ENCODE measurements at regions not wholly inside any gene's neighbourhood (a gene's known extent, or its start where the extent isn't known, plus 50 kb on each side); places are given as distances from the start of the nearest gene placed in this dataset.
"Not testable (repeated sequence)": the region's sequence is repeated elsewhere in the genome, so short reads cannot be mapped to it uniquely, and the experiment has no call there.

DNA sequence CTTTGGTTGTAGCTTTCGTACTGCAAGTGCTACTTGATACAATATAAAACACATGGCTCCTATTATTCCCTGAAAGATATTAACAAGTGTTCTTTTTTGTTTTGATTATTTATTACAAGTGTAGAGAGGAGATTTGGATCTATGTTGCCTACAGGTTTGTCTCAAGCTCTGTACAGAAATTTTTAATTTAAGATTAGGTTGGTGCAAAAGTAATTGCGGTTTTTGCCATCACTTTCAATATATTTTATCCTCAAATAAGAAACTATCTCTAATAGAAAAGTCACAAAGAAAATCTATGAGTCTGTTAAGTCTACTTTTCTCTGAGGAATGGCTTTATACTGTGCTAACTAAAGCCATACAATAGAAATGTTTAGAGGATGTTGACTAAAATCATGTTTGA lies 1086.1 kb downstream of the GRM8 start:
- DNase-seq: no peak

DNA sequence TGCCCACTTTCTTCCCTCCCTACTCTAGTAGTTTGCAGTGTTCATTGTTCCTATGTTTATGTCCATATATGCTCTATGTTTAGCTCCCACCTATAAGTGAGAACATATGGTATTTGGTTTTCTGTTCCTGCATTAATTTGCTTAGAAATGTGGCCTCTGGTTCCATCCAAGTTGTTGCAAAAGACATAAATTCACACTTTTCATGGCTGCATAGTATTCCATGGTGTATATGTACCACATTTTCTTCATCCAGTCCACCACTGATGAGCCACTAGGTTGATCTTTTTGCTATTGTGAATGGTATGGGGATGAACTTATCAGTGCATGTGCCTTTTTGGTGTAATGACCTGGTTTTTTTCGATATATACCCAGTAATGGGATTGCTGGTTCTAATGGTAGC lies 1089.1 kb downstream of the GRM8 start:
- no peak for DNase-seq

DNA sequence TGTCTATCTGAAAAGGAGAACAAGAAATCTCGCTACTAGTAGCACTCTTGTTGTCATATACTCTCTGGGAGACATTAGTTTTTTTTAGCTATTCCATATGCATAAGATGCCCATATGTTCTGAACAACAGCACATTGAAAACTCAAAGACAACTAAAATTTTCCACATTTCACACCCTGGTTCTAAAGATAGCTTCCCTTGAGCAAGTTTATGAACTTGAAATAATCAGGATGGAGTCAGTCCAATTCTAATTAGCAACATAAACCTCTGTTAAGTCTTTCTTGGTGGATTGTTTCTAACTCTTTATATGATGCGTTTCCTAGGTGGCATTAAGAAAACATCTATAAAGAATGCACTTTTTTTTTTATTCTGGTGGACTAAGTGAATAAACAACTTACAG lies 1095.3 kb downstream of the GRM8 start:
- no peak for DNase-seq

DNA sequence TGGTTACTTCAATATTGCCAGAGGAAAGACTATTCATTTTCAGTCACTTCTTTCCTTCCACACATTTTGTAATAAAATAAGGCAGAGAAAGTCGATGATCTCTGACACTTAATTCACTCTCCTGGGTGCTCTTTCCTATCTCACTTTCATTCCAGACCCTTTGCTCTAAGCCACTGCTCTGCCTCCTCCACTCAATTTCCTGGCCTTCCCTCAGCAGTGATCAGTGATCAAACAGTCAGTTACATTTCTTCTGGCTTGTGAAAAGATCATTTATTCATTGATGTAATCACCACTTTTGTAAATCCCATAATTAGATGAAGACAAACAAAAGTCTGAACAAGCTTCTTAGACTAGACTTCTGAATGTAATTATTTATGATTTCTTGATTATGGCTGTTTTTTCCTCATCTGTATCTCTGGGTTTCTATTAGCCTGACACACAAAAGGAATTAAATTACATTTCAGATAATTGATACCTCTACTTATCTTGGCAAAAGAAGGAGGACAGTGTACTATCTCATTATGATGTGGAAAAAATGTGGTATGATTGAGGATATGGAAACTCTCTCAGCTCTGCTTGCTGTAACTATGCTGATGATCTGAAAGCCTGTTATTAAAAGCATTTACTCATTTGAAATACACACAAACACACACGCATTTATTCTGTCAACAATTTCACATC lies 1102.3 kb downstream of the GRM8 start:
- no peak for DNase-seq

DNA sequence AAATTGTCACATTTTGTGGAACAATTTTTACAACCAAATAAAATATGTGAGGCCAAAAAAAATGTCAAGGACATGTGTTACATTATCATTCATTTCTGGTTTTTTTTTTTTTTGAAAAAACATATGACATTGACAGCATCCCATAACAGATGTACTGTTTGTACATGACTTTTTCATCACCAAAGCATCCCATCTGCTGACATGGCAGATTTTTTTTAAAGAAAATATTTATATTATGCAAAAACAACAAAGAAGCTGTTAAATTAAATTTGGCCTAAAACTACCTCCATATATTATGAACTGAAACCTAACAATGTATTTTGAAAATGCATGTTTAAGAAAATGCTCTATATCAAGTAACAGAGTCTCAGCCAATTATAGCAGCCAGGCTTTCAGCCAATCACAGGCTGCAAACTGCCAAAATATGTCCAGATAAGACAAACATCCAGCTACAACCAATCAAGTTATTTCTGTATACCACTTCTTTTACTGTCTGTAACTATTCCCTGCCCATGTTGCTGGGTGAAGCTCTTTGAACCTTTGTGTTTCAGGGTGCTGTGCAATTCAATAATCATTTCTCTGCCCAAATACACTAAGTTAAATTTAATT lies 1111.8 kb downstream of the GRM8 start:
- no peak for DNase-seq

DNA sequence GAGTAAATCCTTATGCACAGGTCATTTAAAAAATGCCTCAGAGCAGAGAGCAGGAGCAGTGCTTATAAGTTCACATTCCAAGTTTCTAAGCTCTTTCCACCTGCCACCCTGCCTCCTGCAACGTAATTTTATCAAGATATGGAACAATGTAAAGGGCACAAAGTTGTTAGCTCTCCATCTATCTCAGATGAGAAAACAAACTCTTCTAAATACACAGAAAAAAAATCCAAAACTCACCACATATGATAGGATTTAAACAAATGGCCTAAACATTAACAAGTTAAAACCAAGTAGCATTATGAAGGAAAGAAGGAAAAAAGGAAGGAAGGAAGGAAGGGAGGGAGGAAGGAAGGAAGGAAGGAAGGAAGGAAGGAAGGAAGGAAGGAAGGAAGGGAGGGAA lies 1132.8 kb downstream of the GRM8 start:
- no peak for DNase-seq

DNA sequence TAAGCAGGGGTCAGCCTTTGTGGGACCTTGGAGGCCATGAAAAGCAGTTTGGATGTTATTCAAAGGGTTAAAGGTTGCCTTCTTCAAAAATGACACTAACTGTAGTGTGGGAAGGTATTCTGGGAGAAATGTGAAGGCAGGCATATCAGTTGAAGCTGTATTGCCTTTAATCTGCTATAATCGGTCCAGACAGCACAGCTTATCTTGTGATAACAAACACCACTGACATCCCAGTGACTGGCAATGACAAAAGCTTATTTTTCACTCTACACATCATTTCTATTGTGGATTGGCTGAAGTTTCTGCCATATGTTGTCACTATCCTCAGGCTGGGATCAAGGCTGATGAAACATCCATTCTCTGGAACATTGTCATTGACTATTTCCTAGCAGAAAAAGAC lies 1149.2 kb downstream of the GRM8 start:
- DNase-seq: no peak

DNA sequence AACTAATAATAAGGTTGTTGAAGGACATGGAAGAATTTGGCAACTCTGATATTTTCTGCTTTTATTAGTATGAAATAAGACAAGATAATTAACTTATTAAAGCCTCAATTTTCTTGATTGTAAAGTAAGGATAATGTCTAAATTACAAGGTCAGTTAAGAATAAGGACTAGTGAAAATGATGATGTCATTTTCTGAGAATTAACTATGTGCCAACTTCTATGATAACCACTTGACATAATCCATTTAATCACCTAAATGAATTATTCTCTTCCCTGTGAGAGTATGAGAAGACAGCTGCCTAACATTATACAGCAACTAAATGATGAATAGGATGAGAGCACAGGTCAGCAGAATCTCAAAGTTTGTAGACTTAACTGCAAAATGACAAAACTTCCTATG lies 1153.4 kb upstream of the POT1 start:
- no peak for DNase-seq

DNA sequence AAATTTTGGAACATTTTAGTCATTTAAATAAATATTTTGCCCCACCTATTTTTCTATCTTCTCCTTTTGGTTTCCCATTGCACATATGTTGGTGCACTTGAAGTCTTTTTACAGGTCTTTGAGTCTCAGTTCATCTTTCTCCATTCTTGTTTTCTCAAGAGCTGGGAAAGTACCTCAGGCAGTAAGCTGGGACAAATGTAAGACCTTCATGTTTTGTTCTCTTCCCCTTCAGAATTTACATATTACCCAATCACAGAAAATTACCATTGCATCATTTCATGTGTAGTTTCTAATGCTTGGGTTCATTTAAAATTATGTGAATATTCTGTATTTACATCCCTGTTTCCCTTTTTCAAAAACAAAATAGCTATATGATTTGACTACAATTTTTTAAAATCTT lies 1150.0 kb upstream of the POT1 start:
- no peak for DNase-seq

DNA sequence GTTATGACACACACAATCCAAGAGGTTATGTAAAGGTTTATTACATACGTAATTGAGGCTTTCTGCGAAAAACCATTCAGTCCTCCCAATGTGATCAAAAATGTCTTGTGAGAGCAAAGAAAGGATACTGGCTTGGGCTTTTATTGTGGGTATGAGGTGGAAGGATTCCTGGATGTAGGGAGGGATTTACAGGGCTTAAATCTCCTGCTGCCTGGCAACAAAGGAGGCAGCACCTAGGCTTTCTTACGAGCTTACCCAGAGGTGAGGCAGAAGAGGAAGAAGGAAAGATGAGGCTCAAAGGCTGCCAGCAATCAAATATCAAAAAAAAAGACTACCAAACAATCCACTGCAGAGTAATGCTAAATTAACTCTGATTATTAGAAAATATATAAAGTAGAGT lies 1149.5 kb upstream of the POT1 start:
- no peak for DNase-seq

DNA sequence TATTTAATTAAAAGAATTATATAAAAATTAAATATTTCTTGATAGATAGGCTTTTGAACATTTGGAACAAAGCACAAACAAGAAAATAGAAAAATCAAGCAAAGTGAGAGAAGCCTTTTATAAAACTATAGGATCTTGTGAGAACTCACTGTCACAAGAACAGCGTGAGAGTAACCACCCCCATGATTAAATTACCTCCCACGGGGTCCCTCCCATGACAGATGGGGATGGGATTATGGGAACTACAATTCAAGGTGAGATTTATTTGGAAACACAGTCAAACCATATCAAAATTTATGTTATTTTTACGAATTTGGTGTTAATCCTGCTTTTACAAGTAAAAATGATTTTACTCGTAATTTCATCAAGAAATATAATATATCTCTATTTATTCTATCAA lies 1136.1 kb upstream of the POT1 start:
- DNase-seq: no peak

DNA sequence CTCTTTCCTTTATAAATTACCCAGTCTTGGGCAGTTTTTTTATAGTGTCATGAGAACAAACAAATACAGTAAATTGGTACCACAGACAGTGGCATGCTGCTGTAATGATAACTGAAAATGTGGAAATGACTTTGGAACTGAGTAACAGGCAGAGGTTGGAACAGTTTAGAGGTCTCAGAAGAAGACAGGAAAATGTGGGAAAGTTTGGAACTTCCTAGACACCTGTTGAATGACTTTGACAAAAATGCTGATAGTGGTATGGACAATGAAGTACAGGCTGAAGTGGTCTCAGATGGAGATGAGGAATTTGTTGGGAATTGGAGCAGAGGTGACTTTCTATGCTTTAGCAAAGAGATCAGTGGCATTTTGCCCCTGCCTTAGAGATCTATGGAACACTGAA lies 1128.4 kb upstream of the POT1 start:
- DNase-seq: no peak

DNA sequence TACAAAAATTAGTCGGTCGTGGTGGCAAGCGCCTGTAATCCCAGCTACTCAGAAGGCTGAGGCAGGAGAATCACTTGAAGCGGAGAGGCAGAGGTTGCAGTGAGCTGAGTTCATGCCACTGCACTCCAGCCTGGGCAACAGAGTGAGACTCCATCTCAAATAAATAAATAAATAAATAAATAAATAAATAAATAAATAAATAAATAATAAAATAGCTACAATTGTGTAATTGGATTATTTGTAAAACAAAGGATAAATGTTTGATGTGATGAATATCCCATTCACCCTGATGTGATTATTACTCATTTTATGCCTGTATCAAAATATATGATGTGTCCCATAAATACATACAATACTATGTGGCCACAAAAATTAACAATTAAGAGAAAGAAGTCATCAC lies 1127.0 kb upstream of the POT1 start:
- not testable (repeated sequence) for DNase-seq

DNA sequence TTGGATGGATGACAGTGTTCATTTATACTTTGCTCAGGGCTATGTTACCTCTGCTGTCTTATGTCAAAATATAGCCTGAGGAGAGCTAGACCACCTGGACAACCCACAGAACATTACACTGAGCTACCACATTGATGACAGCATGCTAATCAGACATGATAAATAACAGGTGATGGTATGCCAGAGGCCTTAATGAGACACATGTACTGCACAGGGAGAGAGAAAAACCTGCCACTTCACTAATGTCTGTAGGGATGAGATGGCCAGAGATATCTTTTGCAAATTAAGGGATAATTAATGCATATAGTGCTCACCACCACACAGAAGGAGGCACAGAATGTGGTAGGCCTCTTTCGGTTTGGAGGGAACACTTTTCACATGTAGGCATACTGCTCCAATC lies 1122.6 kb upstream of the POT1 start:
- DNase-seq: no peak

DNA sequence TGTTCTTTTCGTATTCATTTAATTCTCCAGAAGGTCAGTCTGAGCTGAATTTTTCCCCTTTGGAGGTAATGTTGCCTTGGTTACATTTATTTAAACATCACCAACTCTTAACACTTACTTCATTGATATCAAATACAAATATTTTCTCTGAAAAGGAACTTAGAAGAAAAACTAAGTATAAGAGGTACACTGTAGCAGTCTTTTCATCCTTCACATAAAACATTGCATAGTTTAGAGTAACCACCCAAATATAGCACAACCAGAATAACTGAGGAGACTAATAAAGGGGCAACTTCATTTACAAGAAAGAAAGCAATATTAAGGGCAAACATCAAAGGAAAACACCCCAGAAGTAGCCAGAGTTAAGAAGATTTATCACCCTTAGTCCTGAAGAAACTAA lies 1115.0 kb upstream of the POT1 start:
- no peak for DNase-seq

DNA sequence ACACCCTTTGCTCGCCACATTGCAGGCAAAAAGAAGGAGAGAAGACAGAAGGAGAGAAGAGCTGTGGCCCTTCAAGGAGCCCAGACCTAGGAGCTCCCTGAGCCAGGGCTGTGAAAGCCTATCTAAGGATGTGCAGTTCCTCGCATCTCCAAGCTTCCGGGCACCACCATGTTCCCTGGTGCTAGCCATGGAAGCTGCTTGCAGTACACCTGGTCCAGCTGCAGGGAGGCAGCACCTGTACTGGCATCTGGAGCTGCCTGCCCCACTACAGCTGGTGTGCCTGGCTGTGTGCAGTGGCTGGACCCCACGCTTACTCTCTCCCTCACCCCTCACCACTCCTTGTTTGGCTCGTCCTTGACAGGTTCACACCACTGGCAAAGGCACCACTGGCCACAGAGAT lies 1111.8 kb upstream of the POT1 start:
- DNase-seq: no peak

DNA sequence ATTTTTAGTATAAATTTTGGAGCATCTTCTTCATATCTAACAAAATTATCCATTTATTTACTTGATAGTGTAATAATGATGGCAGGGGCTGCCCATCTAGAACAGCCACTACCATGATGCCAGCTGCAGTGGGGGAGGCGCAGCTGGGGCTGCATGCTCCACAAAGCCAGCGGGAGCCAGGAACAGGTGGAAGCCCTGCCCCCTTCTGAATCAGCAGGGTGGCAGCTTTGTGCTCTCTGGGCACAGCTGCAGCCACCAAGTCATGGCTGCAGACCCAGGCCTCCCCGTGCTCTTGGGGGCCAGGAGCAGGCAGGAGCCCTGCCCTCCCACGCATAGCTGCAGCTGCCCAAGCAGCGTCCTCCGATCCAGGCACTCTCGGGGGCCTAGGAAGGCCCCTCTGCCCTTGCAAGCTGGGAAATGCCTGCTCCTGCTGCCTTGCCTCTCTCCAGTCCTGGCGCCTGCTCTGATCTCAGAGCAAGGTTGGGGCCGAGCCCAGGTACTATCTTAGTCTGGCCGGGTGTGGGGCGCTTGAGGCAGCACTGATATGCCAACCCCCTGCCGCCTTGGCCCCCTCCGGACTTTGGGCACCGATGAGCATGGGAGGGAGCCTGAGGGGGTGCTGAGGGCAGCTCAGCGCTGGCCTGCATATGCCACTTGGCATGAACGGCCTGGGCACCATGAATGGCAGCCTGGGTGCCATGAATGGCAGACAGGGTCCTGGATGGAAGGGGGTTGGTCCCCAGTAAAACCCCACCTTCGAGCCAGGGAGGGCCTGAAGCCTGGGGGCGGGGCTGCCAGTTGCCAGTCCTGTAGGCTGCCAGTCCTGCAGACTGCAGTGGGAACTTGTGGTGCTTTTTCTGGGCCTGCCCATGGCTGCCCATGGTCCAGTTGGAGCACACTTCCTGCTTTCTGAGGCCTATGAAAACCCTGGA lies 1110.8 kb upstream of the POT1 start:
- no peak for DNase-seq

DNA sequence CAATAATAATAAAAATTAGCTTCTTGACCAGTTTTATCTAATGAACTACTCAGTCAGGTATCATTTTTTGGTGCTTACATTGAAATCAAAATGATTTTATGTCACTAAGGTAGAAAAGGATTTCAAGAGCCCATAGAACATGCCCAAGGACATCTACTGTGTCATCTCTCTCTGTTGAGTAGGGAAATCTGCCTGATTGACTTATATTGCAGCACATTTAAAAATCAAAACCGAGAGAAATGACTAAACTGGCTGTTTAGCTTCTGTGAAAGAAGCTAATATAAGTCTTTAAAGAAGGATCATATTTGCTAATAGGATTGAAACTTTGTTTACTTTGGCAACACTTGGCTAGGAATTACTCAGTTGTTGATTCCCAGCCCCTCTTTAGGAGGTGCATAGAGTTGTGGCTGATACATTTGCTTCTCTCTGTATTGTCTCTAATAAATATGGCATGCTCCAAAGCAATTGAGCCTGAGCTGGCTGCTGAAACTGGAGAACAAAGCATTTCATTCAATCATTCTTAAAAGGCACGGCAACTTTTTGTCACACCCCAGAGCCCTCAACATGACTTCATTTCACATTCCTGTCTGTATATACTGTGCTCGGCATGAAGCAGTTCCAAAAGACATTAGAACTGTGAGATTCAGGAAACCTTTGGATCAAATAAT lies 1096.9 kb upstream of the POT1 start:
- DNase-seq: no peak

DNA sequence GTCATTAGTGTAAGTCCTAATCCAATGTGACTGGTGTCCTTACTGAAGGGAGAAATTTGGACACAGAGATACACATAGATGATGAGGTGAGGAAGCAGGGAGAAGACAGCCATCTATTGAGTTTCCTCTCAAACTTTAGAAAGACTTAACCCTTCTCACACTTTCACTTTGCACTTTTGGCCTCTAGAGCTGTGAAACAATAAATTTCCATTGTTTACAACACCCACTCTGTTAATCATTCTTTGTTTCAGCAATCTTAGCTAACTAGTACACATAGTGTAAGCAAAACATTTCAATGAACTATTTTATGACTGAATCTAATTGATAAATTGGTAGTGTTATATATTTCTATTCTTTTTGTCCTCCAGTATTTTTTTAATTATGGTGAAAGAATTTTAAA lies 1092.8 kb upstream of the POT1 start:
- no peak for DNase-seq

DNA sequence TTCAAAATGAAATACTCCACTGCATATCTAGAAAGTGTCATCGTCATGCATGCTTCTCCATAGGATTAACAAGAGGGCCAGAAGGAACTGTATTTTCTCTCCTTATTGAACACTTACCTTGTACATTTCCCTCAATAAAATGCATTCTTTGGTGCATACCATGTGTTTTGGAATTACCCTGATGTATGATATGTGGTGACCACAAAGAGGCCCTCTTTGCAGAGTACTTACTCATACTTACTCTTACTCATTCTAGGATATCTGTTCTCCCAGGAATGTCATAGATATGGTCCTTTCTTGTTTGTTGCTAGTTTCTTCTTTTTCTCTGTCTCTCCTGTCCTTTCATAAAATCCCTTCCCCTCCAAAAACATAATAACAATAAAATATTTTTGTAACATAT lies 1087.1 kb upstream of the POT1 start:
- DNase-seq: no peak

DNA sequence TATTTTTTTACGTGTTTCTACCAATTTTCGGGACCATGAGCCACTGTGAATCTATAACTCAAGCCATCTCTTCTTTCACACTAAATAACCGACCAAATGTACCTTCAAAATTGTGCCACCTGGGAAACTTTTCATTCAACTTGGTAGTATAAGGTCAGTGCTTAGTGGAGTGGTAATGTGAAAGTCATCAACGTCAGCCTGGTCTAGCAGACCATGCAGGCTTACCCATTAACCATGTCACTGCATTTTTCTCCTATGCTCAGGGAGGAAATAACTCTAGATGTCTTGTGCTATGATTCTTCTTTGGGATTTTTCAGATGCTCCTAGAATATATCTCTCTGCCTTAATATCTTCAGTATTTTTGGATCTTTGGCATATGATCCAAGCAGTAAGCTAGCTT lies 1075.4 kb upstream of the POT1 start:
- DNase-seq: no peak

DNA sequence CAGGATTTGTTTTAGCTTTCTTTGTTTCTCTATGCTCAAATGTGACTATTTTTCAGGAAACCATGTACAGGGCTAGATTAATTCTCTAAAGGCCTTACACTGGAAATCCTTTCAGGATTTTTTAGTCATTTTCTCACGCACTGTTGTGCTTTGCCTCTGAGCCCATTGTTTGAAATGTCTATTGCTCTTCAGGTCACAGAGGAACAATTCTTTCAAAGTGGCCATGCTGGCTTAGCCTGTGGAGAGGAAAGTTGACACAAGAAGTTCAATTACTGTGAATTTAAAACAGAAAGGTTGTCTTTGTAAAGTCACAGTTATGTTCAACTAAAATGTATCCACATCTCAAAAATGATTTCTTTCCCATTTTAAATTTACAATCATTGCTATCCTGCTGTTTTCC lies 1071.7 kb upstream of the POT1 start:
- no peak for DNase-seq

DNA sequence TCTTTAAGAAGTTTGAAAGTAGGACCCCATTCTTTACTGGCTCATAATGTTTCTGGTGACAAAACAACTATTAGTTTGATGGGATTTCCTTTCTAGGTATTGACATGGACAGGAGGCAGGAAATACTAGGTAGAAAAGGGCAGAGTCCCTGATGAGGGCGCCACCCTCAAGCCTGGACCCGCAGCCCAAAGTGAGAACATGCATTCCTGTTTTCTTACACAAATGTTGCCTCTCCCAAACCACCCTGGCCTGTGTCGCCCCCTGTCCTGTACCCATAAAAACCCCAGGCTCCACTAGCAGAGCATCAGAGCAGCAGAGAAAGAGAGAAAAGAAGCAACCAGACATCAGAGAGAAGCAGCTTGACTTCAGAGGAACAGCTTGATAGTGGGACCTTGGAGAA lies 1055.2 kb upstream of the POT1 start:
- DNase-seq: no peak

DNA sequence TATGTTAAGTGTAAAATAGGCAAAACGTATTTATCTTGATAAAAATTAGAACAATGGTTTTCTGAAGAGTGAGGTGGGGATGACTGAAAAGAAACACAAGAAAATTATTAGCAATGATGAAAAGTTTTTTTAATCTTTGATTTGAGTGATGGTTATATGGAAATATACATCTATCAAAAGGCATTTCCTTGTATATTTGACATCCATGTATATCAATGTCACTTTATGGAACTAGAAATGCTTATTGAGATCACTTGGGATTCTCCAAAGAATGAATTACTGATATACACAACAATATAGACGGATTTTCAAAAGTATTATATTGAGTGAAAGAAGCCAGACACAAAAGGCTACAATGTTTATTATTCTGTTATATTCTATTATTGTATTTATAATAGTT lies 1042.0 kb upstream of the POT1 start:
- no peak for DNase-seq

Measured in femur (tissue), 1 donor.